ENCODE measurements at regions not wholly inside any gene's neighbourhood (a gene's known extent, or its start where the extent isn't known, plus 50 kb on each side); places are given as distances from the start of the nearest gene placed in this dataset.

- TF ChIP-seq SKIL (IDR thresholded peaks at IDR 0.05; ENCODE audit: low read depth, poor library complexity, severe bottlenecking), result no peak
- TF ChIP-seq PKNOX1 (IDR thresholded peaks at IDR 0.05), result no peak
- TF ChIP-seq DPF2 (IDR thresholded peaks at IDR 0.05), result no peak
- TF ChIP-seq CHD4 (IDR thresholded peaks at IDR 0.05), result no peak
- TF ChIP-seq STAT3 (IDR thresholded peaks at IDR 0.05; ENCODE audit: low read depth, low read length), result no peak
- no peak for TF ChIP-seq TARDBP (IDR thresholded peaks at IDR 0.05; ENCODE audit: borderline replicate concordance)
- no peak for TF ChIP-seq HDAC2 (IDR thresholded peaks at IDR 0.05)
- no peak for TF ChIP-seq CBX5 (IDR thresholded peaks at IDR 0.05; ENCODE audit: low read depth)
Observed at GRCh38 chr3:148150141-148150540, 547.6 kb upstream of the AGTR1 start (continued).

- WGBS (ENCODE audit: insufficient coverage, insufficient replicate concordance, low lambda C conversion rate, missing lambda C conversion rate), result 16% methylated on average over 3 of the region's 3 CpGs
- H3K27ac ChIP-seq (ENCODE audit: control insufficient read depth, insufficient read depth), result no peak overlapping the region
- no peak overlapping the region for H3K4me2 ChIP-seq (ENCODE audit: control insufficient read depth, insufficient read depth)
- H2AFZ ChIP-seq (ENCODE audit: control insufficient read depth, low read depth, low read length), result no peak overlapping the region
- FAIRE-seq (no peak), DNase-seq (ENCODE audit: low read depth, low spot score) (no peak), ATAC-seq (no peak)
- ChIA-PET RAD21 (ENCODE audit: unreplicated experiment) (no interaction called here), CTCF (no interaction called here), POLR2A (no interaction called here), SMC1A (ENCODE audit: uncharacterized antibody, unreplicated experiment) (no interaction called here)
- no peaks in the 10 kb centered on the region for H3K4me1 ChIP-seq (ENCODE audit: control insufficient read depth, insufficient read depth, low read length)
- no peaks in the 10 kb centered on the region for H3K79me2 ChIP-seq (ENCODE audit: control insufficient read depth, insufficient read depth, low read length)
- no peaks in the 10 kb centered on the region; the same call in 2 of the 3 replicates for H3K9me3 ChIP-seq (replicated peaks; ENCODE audit: control insufficient read depth, insufficient read depth, low read length)
- H3K4me3 ChIP-seq, result no peak overlapping the region
- no peak overlapping the region for H3K9ac ChIP-seq (ENCODE audit: control insufficient read depth, insufficient read depth, low read length)
- no TSS peak for BruUV-seq (replicated peaks)
- no peaks in the 10 kb centered on the region for H3K36me3 ChIP-seq (ENCODE audit: control insufficient read depth in 2 of 2, insufficient read depth in 2 of 2, low read length in 1 of 2)
- no peaks in the 10 kb centered on the region for H4K20me1 ChIP-seq (ENCODE audit: control insufficient read depth, insufficient read depth)
- in situ Hi-C loops (cut with MboI) (no loop called here), intact Hi-C loops (cut with micrococcal nuclease; ENCODE audit: unreplicated experiment) (no loop called here)
- H3K27me3 ChIP-seq (replicated peaks in 1 of 2; ENCODE audit: control insufficient read depth in 2 of 2, insufficient read depth in 2 of 2, low read length in 1 of 2), result no peaks in the 10 kb centered on the region
- TF ChIP-seq ZNF384 (IDR thresholded peaks at IDR 0.05; ENCODE audit: borderline replicate concordance, low read depth, low read length) (no peak), ZNF274 (IDR thresholded peaks at IDR 0.05; ENCODE audit: insufficient read depth, insufficient read length) (no peak), ZNF622 (IDR thresholded peaks at IDR 0.05) (no peak), WRNIP1 (IDR thresholded peaks at IDR 0.05; ENCODE audit: borderline replicate concordance, low read depth, low read length) (no peak), TARDBP (IDR thresholded peaks at IDR 0.05; ENCODE audit: borderline replicate concordance) (no peak), CBX3 (IDR thresholded peaks at IDR 0.05; ENCODE audit: borderline replicate concordance, low read depth) (no peak), KAT2A (conservative IDR thresholded peaks at IDR 0.05; ENCODE audit: control insufficient read depth, low read depth, low read length) (no peak), BCLAF1 (IDR thresholded peaks at IDR 0.05) (no peak), NFYB (IDR thresholded peaks at IDR 0.05; ENCODE audit: insufficient read depth, low read depth, low read length) (no peak), SMAD5 (IDR thresholded peaks at IDR 0.05; ENCODE audit: low read depth) (no peak), SUPT20H (IDR thresholded peaks at IDR 0.05; ENCODE audit: borderline replicate concordance, control insufficient read depth, low read depth, low read length) (no peak), EED (IDR thresholded peaks at IDR 0.05; ENCODE audit: low read depth) (no peak), ZBED1 (IDR thresholded peaks at IDR 0.05; ENCODE audit: borderline replicate concordance) (no peak)
Observed at GRCh38 chr3:148158210-148158609, 539.5 kb upstream of the AGTR1 start.
